Naive thymus-derived CD4-positive, alpha-beta T cell (primary cell): ENCODE measurements at regions not wholly inside any gene's neighbourhood (a gene's known extent, or its start where the extent isn't known, plus 50 kb on each side); places are given as distances from the start of the nearest gene placed in this dataset.
A peak's percentile ranks its signal among the peaks of the same experiment; 100 is the strongest.
"Not testable (repeated sequence)": the region's sequence is repeated elsewhere in the genome, so short reads cannot be mapped to it uniquely, and the experiment has no call there.

Experiments
- ATAC-seq: fragments of 150-1000 bp; cut with Tn5 transposase; 2 replicates; pipeline ENCODE4 v1.10.0; 2021; ENCODE audit warnings: mild to moderate bottlenecking, moderate library complexity
- CTCF ChIA-PET: fragments of 350-600 bp; sonication (Branson Sonifier 250); formaldehyde crosslinking; loops from one replicate; lab custom pipeline; 2021; ENCODE audit warnings: antibody characterized with exemption; lab: Charles Lee
- POLR2A ChIA-PET: fragments of 350-600 bp; sonication (Branson Sonifier 250); formaldehyde crosslinking; loops from one replicate; lab custom pipeline; 2021; ENCODE audit warnings: antibody characterized with exemption, inconsistent platforms; lab: Charles Lee
- DNase-seq, 9 donors: peaks; one replicate each; pipeline versions ENCODE4 v3.0.0 to v3.0.0-alpha.2; 2020 to 2022; ENCODE audit warnings: mixed read lengths in 1 of 9
- H3K27ac ChIP-seq: one replicate; pipeline ENCODE4 v1.7.0; 2013; ENCODE audit warnings: mild to moderate bottlenecking, low read depth, low read length, moderate library complexity
- H3K27me3 ChIP-seq, 2 donors: one replicate each; pipeline ENCODE4 v1.7.0; 2013; ENCODE audit warnings: low read length in 2 of 2, mild to moderate bottlenecking in 2 of 2, moderate library complexity in 2 of 2; ENCODE audit not compliant: control insufficient read depth in 2 of 2, insufficient read depth in 2 of 2
- H3K36me3 ChIP-seq, 3 experiments: 1 replicate in 2 of 3; 2 replicates in 1 of 3; pipeline ENCODE4 v1.7.0; 2013; ENCODE audit warnings: low read length in 3 of 3, mild to moderate bottlenecking in 3 of 3, moderate library complexity in 1 of 3; ENCODE audit not compliant: insufficient read depth in 3 of 3, control insufficient read depth in 2 of 3
- H3K4me1 ChIP-seq, 2 donors: one replicate each; pipeline ENCODE4 v1.7.0; 2013; ENCODE audit warnings: low read length in 2 of 2, mild to moderate bottlenecking in 2 of 2, moderate library complexity in 1 of 2; ENCODE audit not compliant: control insufficient read depth in 2 of 2, insufficient read depth in 2 of 2
- H3K4me3 ChIP-seq: 2 replicates; pipeline ENCODE4 v1.7.0; 2013; ENCODE audit warnings: mild to moderate bottlenecking, low read length
- H3K9me3 ChIP-seq, 3 experiments: 1 replicate in 2 of 3; 2 replicates in 1 of 3; pipeline ENCODE4 v1.7.0; 2013; ENCODE audit warnings: low read length in 3 of 3; ENCODE audit not compliant: control insufficient read depth in 2 of 3
- H3K27ac Mint-ChIP-seq, 9 donors: one replicate each; pipeline ENCODE4 v1.8.0; 2020 to 2022; ENCODE audit warnings: mixed read lengths in 9 of 9, mild to moderate bottlenecking in 8 of 9, moderate library complexity in 5 of 9, inconsistent platforms in 2 of 9
- H3K27me3 Mint-ChIP-seq, 5 donors: one replicate each; pipeline ENCODE4 v1.8.0; 2021 to 2022; ENCODE audit warnings: mixed read lengths in 5 of 5, mild to moderate bottlenecking in 1 of 5
- H3K36me3 Mint-ChIP-seq, 5 donors: one replicate each; pipeline ENCODE4 v1.8.0; 2020 to 2022; ENCODE audit warnings: mixed read lengths in 5 of 5, mild to moderate bottlenecking in 3 of 5, inconsistent platforms in 1 of 5
- H3K4me1 Mint-ChIP-seq, 7 donors: one replicate each; pipeline ENCODE4 v1.8.0; 2020 to 2022; ENCODE audit warnings: mixed read lengths in 7 of 7, mild to moderate bottlenecking in 3 of 7, inconsistent platforms in 1 of 7
- H3K4me3 Mint-ChIP-seq, 10 donors: one replicate each; pipeline ENCODE4 v1.8.0; 2020 to 2022; ENCODE audit warnings: mild to moderate bottlenecking in 10 of 10, mixed read lengths in 10 of 10, moderate library complexity in 6 of 10, inconsistent platforms in 2 of 10
- H3K9me3 Mint-ChIP-seq, 11 donors: one replicate each; pipeline ENCODE4 v1.8.0; 2020 to 2022; ENCODE audit warnings: mixed read lengths in 11 of 11, mild to moderate bottlenecking in 4 of 11, inconsistent platforms in 1 of 11, moderate library complexity in 1 of 11
- intact Hi-C, 2 donors: fragments of 100-400 bp; cut with micrococcal nuclease; formaldehyde crosslinking; loops; one replicate each; pipeline ENCODE4 v1.15.1; 2023

DNA sequence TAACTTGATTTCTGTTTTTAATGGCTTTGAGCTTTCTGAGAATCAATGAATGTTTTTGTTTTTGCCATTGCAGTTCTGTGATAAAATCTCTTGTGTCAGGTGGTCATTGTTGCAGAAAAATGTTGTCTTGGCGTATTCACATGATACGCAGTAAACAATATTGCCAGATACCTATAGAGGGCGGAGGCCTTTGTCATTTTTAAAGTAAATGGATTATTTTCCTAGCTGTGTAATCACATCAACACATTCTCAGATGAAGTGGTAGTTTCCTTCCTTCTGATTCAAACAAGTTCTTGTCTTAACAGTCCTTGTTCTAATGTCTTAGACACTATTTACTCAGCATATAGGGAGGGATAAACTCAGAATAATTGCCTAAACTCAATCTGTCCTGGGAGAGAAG lies 109.9 kb upstream of the DAB2 start:
- no peaks in the 10 kb centered on the region for H3K4me1 Mint-ChIP-seq
- intact Hi-C loops, result no loop called here

DNA sequence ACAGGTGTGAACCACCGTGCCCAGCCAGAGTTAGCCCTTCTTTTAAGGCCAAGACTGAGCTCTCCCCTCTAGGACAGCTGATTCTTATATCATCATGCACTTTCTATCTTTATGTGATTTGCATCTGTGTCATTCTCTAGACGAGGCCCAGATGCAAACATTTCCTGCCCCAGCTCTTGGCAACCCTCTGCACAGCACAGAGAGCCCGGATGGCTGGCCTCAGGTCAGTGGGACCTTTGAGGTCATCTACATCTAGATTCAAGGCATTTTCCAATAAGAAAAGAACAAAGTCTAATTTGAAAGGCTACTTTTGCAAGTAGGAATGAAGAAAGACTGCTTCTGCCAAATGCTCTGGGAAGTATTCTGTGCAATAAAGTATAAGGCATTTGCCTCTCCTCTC lies 109.0 kb upstream of the DAB2 start:
- POLR2A ChIA-PET, result no interaction called here
- DNase-seq (no peak), ATAC-seq (no peak)
- CTCF ChIA-PET, result no interaction called here
- H3K9me3 ChIP-seq, result no peaks in the 10 kb centered on the region
- H3K36me3 ChIP-seq, result no peaks in the 10 kb centered on the region
- no peak overlapping the region for H3K27ac ChIP-seq
- H3K4me1 ChIP-seq, result no peaks in the 10 kb centered on the region
- intact Hi-C loops, result no loop called here
- no peak overlapping the region for H3K4me3 ChIP-seq
- Mint-ChIP-seq H3K9me3 (no peaks in the 10 kb centered on the region), H3K27ac (no peak overlapping the region), H3K4me1 (no peaks in the 10 kb centered on the region), H3K36me3 (no peaks in the 10 kb centered on the region), H3K27me3 (peaks cover 7 to 25% (median 22%) of the 10 kb centered on the region in 5 donors), H3K4me3 (no peak overlapping the region)
- H3K27me3 ChIP-seq, result no peaks in the 10 kb centered on the region

More for the DNA sequence above, 109.9 kb upstream of the DAB2 start:
- no peak overlapping the region for H3K27ac Mint-ChIP-seq
- ATAC-seq, result no peak
- H3K4me1 ChIP-seq, result no peaks in the 10 kb centered on the region
- ChIA-PET POLR2A (no interaction called here), CTCF (no interaction called here)
- H3K4me3 ChIP-seq, result no peak overlapping the region
- H3K27me3 Mint-ChIP-seq, result peaks cover 7 to 25% (median 22%) of the 10 kb centered on the region in 5 donors
- no peaks in the 10 kb centered on the region for H3K27me3 ChIP-seq
- H3K9me3 ChIP-seq, result no peaks in the 10 kb centered on the region
- H3K9me3 Mint-ChIP-seq, result no peaks in the 10 kb centered on the region
- DNase-seq, result no peak
- no peak overlapping the region for H3K27ac ChIP-seq
- no peaks in the 10 kb centered on the region for H3K36me3 ChIP-seq
- no peaks in the 10 kb centered on the region for H3K36me3 Mint-ChIP-seq
- no peak overlapping the region for H3K4me3 Mint-ChIP-seq

DNA sequence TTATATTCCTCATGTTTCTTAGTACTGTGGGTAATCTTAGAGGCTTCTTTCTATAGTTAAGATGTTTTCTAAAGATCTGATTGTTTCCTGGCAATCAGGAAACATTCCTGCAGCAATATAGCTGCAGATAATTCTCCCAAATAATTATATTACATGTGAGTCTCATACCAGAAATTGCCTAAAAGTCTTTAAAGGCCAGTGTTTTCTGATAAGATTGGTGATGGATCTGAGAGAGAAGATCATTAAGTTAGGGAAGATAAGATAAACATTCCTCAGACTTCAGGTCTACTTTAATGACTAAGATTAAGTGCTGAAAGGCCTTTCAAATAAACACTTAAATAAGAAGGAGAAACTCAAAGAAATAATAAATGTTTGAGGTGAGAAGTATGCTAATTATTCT lies 107.7 kb upstream of the DAB2 start:
- Mint-ChIP-seq H3K4me3 (no peak overlapping the region), H3K4me1 (no peaks in the 10 kb centered on the region), H3K9me3 (no peaks in the 10 kb centered on the region), H3K27ac (no peak overlapping the region), H3K36me3 (no peaks in the 10 kb centered on the region), H3K27me3 (peaks cover 0 to 31% (median 18%) of the 10 kb centered on the region in 5 donors)
- intact Hi-C loops, result no loop called here
- no peaks in the 10 kb centered on the region for H3K36me3 ChIP-seq
- no peaks in the 10 kb centered on the region for H3K9me3 ChIP-seq
- ChIA-PET CTCF (no interaction called here), POLR2A (interaction anchor here (1.0 kb wide), 1 partner anchor 10 kb away, joined by 3 read pairs; no protein-coding TSS in a partner anchor)
- no peak for ATAC-seq
- H3K27ac ChIP-seq, result no peak overlapping the region
- H3K27me3 ChIP-seq, result no peaks in the 10 kb centered on the region
- no peak overlapping the region for H3K4me3 ChIP-seq
- DNase-seq, result no peak
- H3K4me1 ChIP-seq, result no peaks in the 10 kb centered on the region

DNA sequence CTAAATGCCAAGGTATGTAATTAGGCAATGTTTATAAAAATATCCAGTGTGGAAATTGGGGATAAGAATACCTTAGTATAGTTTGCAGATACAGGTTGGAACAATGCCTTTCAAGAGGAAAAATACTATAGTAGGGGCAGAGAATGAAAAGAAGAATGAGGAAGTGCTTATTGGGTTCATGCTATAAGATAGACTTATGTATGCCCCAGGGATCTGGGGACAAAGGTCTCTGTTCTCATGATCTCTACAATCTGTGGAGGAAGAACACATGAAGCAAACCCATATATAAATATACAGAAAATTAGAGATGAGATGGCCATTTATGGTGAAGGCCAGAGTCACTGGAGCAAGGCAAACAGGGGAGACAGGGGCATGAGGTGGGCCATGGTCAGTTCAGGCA lies 106.5 kb upstream of the DAB2 start:
- no peak for ATAC-seq

DNA sequence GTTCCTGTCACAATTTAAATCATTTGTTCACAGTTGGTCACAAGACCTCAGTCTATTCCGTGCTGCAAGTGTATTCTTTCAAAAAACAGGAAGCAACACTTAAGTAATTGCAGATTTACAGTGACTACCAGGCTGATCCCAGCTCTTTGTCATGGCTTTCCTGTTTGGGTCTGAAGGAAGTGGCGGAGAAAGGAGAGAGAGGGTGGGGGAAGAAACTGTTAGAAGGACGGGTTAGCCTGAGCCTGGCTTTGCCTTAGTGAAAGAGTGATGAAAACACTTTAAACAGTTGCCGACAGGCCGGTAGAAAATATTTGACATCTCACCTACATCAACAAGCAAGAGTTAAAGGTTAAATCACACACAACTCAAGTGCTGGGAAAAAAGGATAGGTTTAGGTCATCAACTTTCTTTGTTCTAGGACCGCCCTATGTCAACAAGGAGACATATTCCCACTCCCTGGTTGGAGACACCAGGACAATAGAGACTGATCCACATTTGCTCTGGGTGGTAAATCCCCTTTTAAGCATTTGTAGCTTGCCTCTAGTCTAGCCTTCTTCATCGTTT lies 102.2 kb upstream of the DAB2 start:
- ATAC-seq, result peak; percentile 75
- H3K4me1 Mint-ChIP-seq, result no peaks in the 10 kb centered on the region
- H3K9me3 ChIP-seq, result no peaks in the 10 kb centered on the region
- peaks cover 18 to 29% (median 24%) of the 10 kb centered on the region in 5 donors for H3K27me3 Mint-ChIP-seq
- CTCF ChIA-PET, result no interaction called here
- no peak overlapping the region for H3K27ac Mint-ChIP-seq
- H3K4me1 ChIP-seq, result no peaks in the 10 kb centered on the region
- H3K36me3 Mint-ChIP-seq, result no peaks in the 10 kb centered on the region
- DNase-seq, result no peak
- H3K4me3 ChIP-seq, result no peak overlapping the region
- H3K9me3 Mint-ChIP-seq, result peaks cover 0 to 1% (median 0%) of the 10 kb centered on the region in 11 donors
- H3K27me3 ChIP-seq, result no peaks in the 10 kb centered on the region
- no peak overlapping the region for H3K27ac ChIP-seq
- POLR2A ChIA-PET, result no interaction called here
- H3K36me3 ChIP-seq, result no peaks in the 10 kb centered on the region
- intact Hi-C loops, result no loop called here
- no peak overlapping the region for H3K4me3 Mint-ChIP-seq

More for the DNA sequence above, 106.5 kb upstream of the DAB2 start:
- H3K4me3 Mint-ChIP-seq, result no peak overlapping the region
- no peaks in the 10 kb centered on the region for H3K9me3 ChIP-seq
- peaks cover under 1 to 32% (median 15%) of the 10 kb centered on the region in 5 donors for H3K27me3 Mint-ChIP-seq
- intact Hi-C loops, result no loop called here
- no peaks in the 10 kb centered on the region for H3K4me1 ChIP-seq
- ChIA-PET POLR2A (no interaction called here), CTCF (no interaction called here)
- H3K27me3 ChIP-seq, result no peaks in the 10 kb centered on the region
- no peaks in the 10 kb centered on the region for H3K36me3 Mint-ChIP-seq
- H3K36me3 ChIP-seq, result no peaks in the 10 kb centered on the region
- no peak overlapping the region for H3K4me3 ChIP-seq
- H3K27ac Mint-ChIP-seq, result no peak overlapping the region
- H3K27ac ChIP-seq, result no peak overlapping the region
- H3K9me3 Mint-ChIP-seq, result peaks cover 0 to 1% (median 0%) of the 10 kb centered on the region in 11 donors
- DNase-seq, result no peak
- no peaks in the 10 kb centered on the region for H3K4me1 Mint-ChIP-seq

DNA sequence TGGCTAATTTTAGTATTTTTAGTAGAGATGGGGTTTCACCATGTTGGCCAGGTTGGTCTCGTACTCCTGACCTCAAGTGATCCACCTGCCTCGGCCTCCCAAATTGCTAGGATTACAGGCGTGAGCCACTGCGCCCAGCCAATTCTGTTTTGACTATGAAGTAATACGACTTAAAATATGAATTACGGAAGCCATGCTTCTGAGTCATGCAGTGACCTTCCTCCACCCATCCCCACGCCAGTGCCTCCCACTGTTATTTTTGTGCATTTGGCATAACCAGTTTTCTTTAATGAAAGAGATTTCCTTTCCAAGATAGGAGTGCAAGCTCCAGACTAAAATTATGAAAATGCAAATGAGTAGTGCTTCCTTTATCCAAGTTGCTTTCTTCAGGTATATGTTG lies 101.0 kb upstream of the DAB2 start:
- CTCF ChIA-PET, DNase-seq, H3K27ac ChIP-seq, POLR2A ChIA-PET, ATAC-seq, H3K4me1 ChIP-seq, H3K9me3 ChIP-seq, H3K27ac Mint-ChIP-seq, H3K4me3 ChIP-seq, H3K27me3 ChIP-seq, H3K4me1 Mint-ChIP-seq, H3K36me3 ChIP-seq, H3K9me3 Mint-ChIP-seq, intact Hi-C loops, H3K4me3 Mint-ChIP-seq, H3K36me3 Mint-ChIP-seq: not testable (repeated sequence)
- peaks cover 18 to 32% (median 25%) of the 10 kb centered on the region in 5 donors for H3K27me3 Mint-ChIP-seq

DNA sequence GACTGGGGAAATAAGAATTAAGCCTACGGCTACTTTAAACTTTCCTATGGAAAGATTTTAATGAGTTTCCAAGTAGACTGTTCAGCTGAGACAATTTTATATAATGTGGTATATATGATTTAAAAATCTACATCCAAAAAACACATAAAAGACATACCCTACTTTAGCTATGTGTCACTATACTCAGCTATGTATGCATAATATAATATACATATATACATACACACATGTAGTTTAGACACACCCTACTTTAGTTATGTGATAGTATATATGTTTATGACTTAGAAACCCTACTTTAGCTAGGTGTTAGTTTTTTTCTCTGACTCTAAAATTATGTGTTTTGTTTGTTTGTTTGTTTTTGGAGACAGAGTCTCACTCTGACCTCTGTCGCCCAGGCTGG lies 100.5 kb upstream of the DAB2 start:
- Histone ChIP-seq H3K9me3 (no peaks in the 10 kb centered on the region), H3K4me3 (no peak overlapping the region), H3K36me3 (no peaks in the 10 kb centered on the region), H3K27me3 (no peaks in the 10 kb centered on the region), H3K27ac (no peak overlapping the region), H3K4me1 (no peaks in the 10 kb centered on the region)
- Mint-ChIP-seq H3K27me3 (peaks cover 18 to 32% (median 25%) of the 10 kb centered on the region in 5 donors), H3K27ac (no peak overlapping the region), H3K36me3 (peaks cover 0 to 4% (median 0%) of the 10 kb centered on the region in 5 donors), H3K4me3 (no peak overlapping the region), H3K9me3 (peaks cover 0 to 4% (median 0%) of the 10 kb centered on the region in 11 donors), H3K4me1 (no peaks in the 10 kb centered on the region)
- CTCF ChIA-PET, result no interaction called here
- DNase-seq (no peak), ATAC-seq (no peak)
- POLR2A ChIA-PET, result no interaction called here
- intact Hi-C loops, result no loop called here
